T-helper 2 cell treated with Interferon-gamma antibody and Interleukin-4, amounts not matched to agents 5 μg/mL and 100 μg/mL, for 36 hours (primary cell): ENCODE measurements at regions not wholly inside any gene's neighbourhood (a gene's known extent, or its start where the extent isn't known, plus 50 kb on each side); places are given as distances from the start of the nearest gene placed in this dataset.
"Not testable (repeated sequence)": the region's sequence is repeated elsewhere in the genome, so short reads cannot be mapped to it uniquely, and the experiment has no call there.

Source experiments
- DNase-seq: peaks from one replicate; pipeline ENCODE4 v3.0.0; 2021; ENCODE audit warnings: low spot score
- H3K27ac Mint-ChIP-seq: one replicate; pipeline ENCODE4 v1.8.0; 2021; ENCODE audit warnings: mild to moderate bottlenecking, mixed read lengths
- H3K27me3 Mint-ChIP-seq: one replicate; pipeline ENCODE4 v1.8.0; 2021; ENCODE audit warnings: low read depth, mixed read lengths
- H3K36me3 Mint-ChIP-seq: one replicate; pipeline ENCODE4 v1.8.0; 2021; ENCODE audit warnings: low read depth, mixed read lengths
- H3K4me1 Mint-ChIP-seq: one replicate; pipeline ENCODE4 v1.8.0; 2021; ENCODE audit warnings: low read depth, mixed read lengths
- H3K4me3 Mint-ChIP-seq: one replicate; pipeline ENCODE4 v1.8.0; 2022; ENCODE audit warnings: mild to moderate bottlenecking, moderate library complexity, mixed read lengths
- H3K9me3 Mint-ChIP-seq: one replicate; pipeline ENCODE4 v1.8.0; 2021; ENCODE audit warnings: mixed read lengths

- not testable (repeated sequence) for H3K27ac Mint-ChIP-seq, DNase-seq, H3K36me3 Mint-ChIP-seq, H3K4me3 Mint-ChIP-seq, H3K9me3 Mint-ChIP-seq, H3K4me1 Mint-ChIP-seq, H3K27me3 Mint-ChIP-seq
Measured at GRCh38 chr9:63450836-63451235, 1834.2 kb downstream of the FOXD4L5 start.

GRCh38 chr9:63425123-63425522 is 1859.9 kb downstream of the FOXD4L5 start:
- H3K27me3 Mint-ChIP-seq, H3K9me3 Mint-ChIP-seq, DNase-seq, H3K27ac Mint-ChIP-seq, H3K36me3 Mint-ChIP-seq, H3K4me1 Mint-ChIP-seq, H3K4me3 Mint-ChIP-seq: not testable (repeated sequence)

GRCh38 chr9:63390897-63391296 is 1894.1 kb downstream of the FOXD4L5 start:
- not testable (repeated sequence) for DNase-seq, H3K36me3 Mint-ChIP-seq

GRCh38 chr9:63385479-63385878 is 1899.5 kb downstream of the FOXD4L5 start:
- not testable (repeated sequence) for DNase-seq, H3K4me1 Mint-ChIP-seq, H3K9me3 Mint-ChIP-seq, H3K36me3 Mint-ChIP-seq, H3K27ac Mint-ChIP-seq, H3K27me3 Mint-ChIP-seq
- peak overlapping the region; percentile 75 for H3K4me3 Mint-ChIP-seq

More at GRCh38 chr9:63390897-63391296, 1894.1 kb downstream of the FOXD4L5 start:
- H3K4me1 Mint-ChIP-seq, H3K4me3 Mint-ChIP-seq, H3K9me3 Mint-ChIP-seq, H3K27ac Mint-ChIP-seq, H3K27me3 Mint-ChIP-seq: not testable (repeated sequence)

- not testable (repeated sequence) for DNase-seq, H3K4me1 Mint-ChIP-seq, H3K9me3 Mint-ChIP-seq, H3K27me3 Mint-ChIP-seq, H3K27ac Mint-ChIP-seq, H3K36me3 Mint-ChIP-seq, H3K4me3 Mint-ChIP-seq
Measured at GRCh38 chr9:63379864-63380263, 1905.1 kb downstream of the FOXD4L5 start.

GRCh38 chr9:63354219-63354618 is 1930.8 kb downstream of the FOXD4L5 start:
- Mint-ChIP-seq H3K27ac (peak overlapping the region; percentile 77), H3K4me3 (peak overlapping the region; percentile 73)
- DNase-seq, H3K36me3 Mint-ChIP-seq, H3K27me3 Mint-ChIP-seq, H3K9me3 Mint-ChIP-seq, H3K4me1 Mint-ChIP-seq: not testable (repeated sequence)

GRCh38 chr9:63347347-63347746 is 1937.7 kb downstream of the FOXD4L5 start:
- DNase-seq, H3K4me3 Mint-ChIP-seq, H3K9me3 Mint-ChIP-seq, H3K27me3 Mint-ChIP-seq, H3K4me1 Mint-ChIP-seq, H3K36me3 Mint-ChIP-seq: not testable (repeated sequence)
- peak overlapping the region; percentile 39 for H3K27ac Mint-ChIP-seq

GRCh38 chr9:63346310-63347048 is 1938.5 kb downstream of the FOXD4L5 start:
- not testable (repeated sequence) for H3K9me3 Mint-ChIP-seq, H3K27me3 Mint-ChIP-seq, H3K4me1 Mint-ChIP-seq, H3K36me3 Mint-ChIP-seq
- H3K4me3 Mint-ChIP-seq = peak overlapping the region; percentile 30
- peak overlapping the region; percentile 84 for H3K27ac Mint-ChIP-seq
- peak; percentile 40 for DNase-seq

GRCh38 chr9:63344408-63344807 is 1940.6 kb downstream of the FOXD4L5 start:
- not testable (repeated sequence) for H3K27me3 Mint-ChIP-seq, H3K4me1 Mint-ChIP-seq, H3K4me3 Mint-ChIP-seq, H3K36me3 Mint-ChIP-seq, DNase-seq, H3K27ac Mint-ChIP-seq, H3K9me3 Mint-ChIP-seq

- Mint-ChIP-seq H3K27ac (peak overlapping the region; percentile 57), H3K4me1 (peaks cover 13% of the 10 kb centered on the region)
- DNase-seq = not testable (repeated sequence)
Measured at GRCh38 chr9:63342528-63342927, 1942.5 kb downstream of the FOXD4L5 start.

GRCh38 chr9:63337899-63338604 is 1947.0 kb downstream of the FOXD4L5 start:
- not testable (repeated sequence) for H3K36me3 Mint-ChIP-seq, H3K27me3 Mint-ChIP-seq, H3K4me1 Mint-ChIP-seq, H3K9me3 Mint-ChIP-seq, DNase-seq
- Mint-ChIP-seq H3K27ac (peak overlapping the region; percentile 66), H3K4me3 (peak overlapping the region; percentile 3)

More at GRCh38 chr9:63342528-63342927, 1942.5 kb downstream of the FOXD4L5 start:
- not testable (repeated sequence) for H3K27me3 Mint-ChIP-seq, H3K4me3 Mint-ChIP-seq, H3K9me3 Mint-ChIP-seq, H3K36me3 Mint-ChIP-seq

GRCh38 chr9:63335286-63335685 is 1949.7 kb downstream of the FOXD4L5 start:
- H3K4me1 Mint-ChIP-seq, H3K27me3 Mint-ChIP-seq, H3K27ac Mint-ChIP-seq: not testable (repeated sequence)

GRCh38 chr9:63334187-63334586 is 1950.8 kb downstream of the FOXD4L5 start:
- not testable (repeated sequence) for H3K27me3 Mint-ChIP-seq, H3K36me3 Mint-ChIP-seq, H3K9me3 Mint-ChIP-seq

More at GRCh38 chr9:63335286-63335685, 1949.7 kb downstream of the FOXD4L5 start:
- not testable (repeated sequence) for DNase-seq, H3K9me3 Mint-ChIP-seq, H3K36me3 Mint-ChIP-seq, H3K4me3 Mint-ChIP-seq

GRCh38 chr9:63333083-63333482 is 1951.9 kb downstream of the FOXD4L5 start:
- DNase-seq, H3K36me3 Mint-ChIP-seq, H3K27ac Mint-ChIP-seq, H3K27me3 Mint-ChIP-seq, H3K4me3 Mint-ChIP-seq, H3K9me3 Mint-ChIP-seq, H3K4me1 Mint-ChIP-seq: not testable (repeated sequence)

More at GRCh38 chr9:63334187-63334586, 1950.8 kb downstream of the FOXD4L5 start:
- DNase-seq, H3K4me1 Mint-ChIP-seq, H3K27ac Mint-ChIP-seq, H3K4me3 Mint-ChIP-seq: not testable (repeated sequence)
